GM20000 (cell line): ENCODE measurements at regions not wholly inside any gene's neighbourhood (a gene's known extent, or its start where the extent isn't known, plus 50 kb on each side); places are given as distances from the start of the nearest gene placed in this dataset.

Experiments used
- DNase-seq: peaks from one replicate; pipeline ENCODE4 v3.0.0; 2012; ENCODE audit warnings: low spot score
- CTCF ChIP-seq: IDR thresholded peaks from 2 replicates; pipeline ENCODE4 v1.5.1; 2012; ENCODE audit warnings: mild to moderate bottlenecking, control low read depth; ENCODE audit errors: extremely low read depth, missing control alignments

GRCh38 chr5:89372176-89372575, 489.2 kb upstream of the MEF2C start:
- TF ChIP-seq CTCF: no peak
- DNase-seq: no peak

DNA sequence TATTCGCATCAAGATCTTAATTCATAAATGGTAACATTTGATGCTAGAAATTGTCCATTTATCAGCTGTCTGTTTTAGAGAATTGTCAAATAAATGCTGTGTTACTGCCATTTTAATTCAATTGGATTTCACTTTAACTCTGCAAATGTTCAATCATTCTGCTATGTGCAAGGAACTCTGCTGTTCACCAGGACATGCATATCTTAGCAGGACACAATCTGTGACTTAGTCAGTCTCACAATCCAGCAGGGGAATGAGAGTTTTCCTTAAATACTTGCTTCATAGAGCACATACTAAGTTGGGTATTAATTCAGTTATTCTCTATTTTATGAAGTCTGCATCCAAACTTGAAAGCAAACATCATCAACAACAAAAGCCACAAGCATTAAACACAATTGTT, 488.7 kb upstream of the MEF2C start:
- no peak for TF ChIP-seq CTCF
- no peak for DNase-seq

DNA sequence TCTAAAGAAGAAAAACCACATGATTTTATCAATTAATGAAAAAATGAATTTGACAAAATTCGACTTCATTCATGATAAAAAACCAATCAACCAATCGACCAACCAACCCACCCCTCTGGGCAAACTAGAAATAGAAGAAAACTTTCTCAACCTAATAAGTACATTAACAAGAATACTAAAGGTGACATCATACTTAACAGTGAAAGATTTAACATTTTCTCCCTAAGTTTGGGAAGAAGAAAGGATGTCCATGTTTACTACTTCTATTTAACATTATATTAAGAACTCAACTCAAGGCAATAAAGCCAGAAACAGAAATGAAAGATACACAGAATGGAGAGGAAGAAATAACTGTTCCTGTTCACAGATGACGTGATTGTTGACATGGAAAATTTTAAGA, 476.1 kb upstream of the MEF2C start:
- DNase-seq: no peak
- no peak for TF ChIP-seq CTCF

- peak; percentile 16 for DNase-seq
- no peak for TF ChIP-seq CTCF
These were observed 471.0 kb upstream of the MEF2C start for GRCh38 chr5:89353837-89354551.

DNA sequence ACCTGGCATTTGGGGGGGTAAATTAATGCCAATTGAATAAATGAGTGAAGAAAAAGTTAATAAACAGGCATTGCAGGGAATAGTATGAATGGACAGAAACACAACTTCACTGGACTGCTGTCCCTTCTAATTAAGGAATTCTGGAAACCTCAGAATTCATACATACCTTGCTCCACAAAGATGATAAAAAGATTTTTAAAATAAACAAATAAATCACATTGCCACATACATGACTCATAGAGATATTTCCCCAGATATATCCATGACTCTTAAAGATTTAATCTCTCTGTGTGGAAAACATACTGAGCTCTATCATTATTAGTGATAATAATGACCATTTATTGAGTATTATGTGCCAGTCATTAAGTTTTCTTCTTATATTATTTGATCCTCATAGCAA, 469.0 kb upstream of the MEF2C start:
- no peak for TF ChIP-seq CTCF
- DNase-seq: no peak

DNA sequence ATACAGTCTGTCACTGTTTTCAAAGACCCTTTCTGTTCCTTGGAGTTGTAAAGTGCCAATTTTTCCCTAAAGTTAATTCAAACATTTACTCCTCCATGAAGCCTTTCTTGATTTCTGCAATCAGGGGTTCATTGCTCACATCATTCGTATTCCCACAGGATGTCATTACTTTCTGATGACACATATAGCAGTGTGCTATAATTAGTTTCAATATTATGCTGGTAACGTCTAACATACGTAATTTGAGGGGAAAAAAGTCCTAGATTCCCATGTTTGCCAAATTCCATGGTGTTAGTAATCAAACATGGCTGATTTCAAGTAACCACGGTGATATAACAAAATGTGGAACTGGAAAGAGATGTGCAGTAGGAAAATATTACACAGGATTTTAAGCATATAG, 468.2 kb upstream of the MEF2C start:
- no peak for DNase-seq
- no peak for TF ChIP-seq CTCF

DNA sequence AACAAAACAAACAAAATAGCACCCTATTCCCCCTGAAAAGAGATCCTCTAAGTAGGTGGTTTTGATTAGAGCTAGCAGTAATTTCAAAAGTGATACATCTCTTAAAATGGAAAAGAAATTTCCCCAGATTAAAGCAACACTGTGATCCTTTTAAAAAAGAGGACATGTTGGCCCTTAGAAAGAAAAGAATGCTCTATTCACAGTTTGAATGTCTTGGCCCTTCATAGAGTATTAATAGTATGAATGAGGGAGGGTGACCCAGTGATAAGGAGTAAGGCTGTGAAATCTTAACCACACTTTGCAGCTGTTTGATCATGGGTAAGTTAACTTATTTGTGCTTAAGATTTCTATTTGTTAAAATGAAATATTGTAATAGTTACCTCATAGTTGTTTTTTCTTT, 467.7 kb upstream of the MEF2C start:
- DNase-seq: no peak
- no peak for TF ChIP-seq CTCF
